H1 (cell line): ENCODE measurements at regions not wholly inside any gene's neighbourhood (a gene's known extent, or its start where the extent isn't known, plus 50 kb on each side); places are given as distances from the start of the nearest gene placed in this dataset.

Experiments
- CTCF ChIA-PET: fragments of 300-600 bp; sonication (Branson Sonifier 250); formaldehyde crosslinking; loops from one replicate; lab custom pipeline; 2021; ENCODE audit not compliant: partially characterized antibody; lab: Charles Lee
- POLR2A ChIA-PET: fragments of 300-600 bp; sonication (Branson Sonifier 250); formaldehyde crosslinking; loops from one replicate; lab custom pipeline; 2021; ENCODE audit warnings: inconsistent platforms; ENCODE audit not compliant: partially characterized antibody; lab: Charles Lee
- DNase-seq, 2 experiments: peaks; one replicate each; pipeline versions ENCODE4 v3.0.0 to v3.0.0-alpha.2; 2010 to 2022; ENCODE audit warnings: low spot score in 2 of 2, low read depth in 1 of 2, mixed read lengths in 1 of 2
- FAIRE-seq: peaks from 2 replicates; lab custom pipeline; 2011; peaks lifted over from hg19 to GRCh38; lab: Jason Lieb, UNC
- H2AFZ ChIP-seq: 2 replicates; pipeline ENCODE4 v1.8.1; 2012; ENCODE audit warnings: low read length, inconsistent platforms
- H2AK5ac ChIP-seq: 2 replicates; pipeline ENCODE4 v1.6.1; 2013; ENCODE audit warnings: low read depth, low read length
- H2BK120ac ChIP-seq: replicated peaks from 2 replicates; pipeline ENCODE3; 2013; ENCODE audit warnings: low read depth, low read length, inconsistent platforms
- H2BK12ac ChIP-seq: 2 replicates; pipeline ENCODE4 v1.6.1; 2013; ENCODE audit warnings: low read depth, low read length
- H2BK15ac ChIP-seq: 2 replicates; pipeline ENCODE4 v1.6.1; 2013; ENCODE audit warnings: low read length
- H2BK20ac ChIP-seq: 2 replicates; pipeline ENCODE4 v1.6.1; 2013; ENCODE audit warnings: low read length
- H2BK5ac ChIP-seq: 2 replicates; pipeline ENCODE4 v1.6.1; 2013; ENCODE audit warnings: low read depth, low read length
- H3K14ac ChIP-seq: 2 replicates; pipeline ENCODE4 v1.6.1; 2013; ENCODE audit warnings: inconsistent platforms; ENCODE audit not compliant: insufficient read length
- H3K18ac ChIP-seq: 2 replicates; pipeline ENCODE4 v1.6.1; 2013; ENCODE audit warnings: low read length; ENCODE audit errors: extremely low read depth
- H3K23ac ChIP-seq: 2 replicates; pipeline ENCODE4 v1.6.1; 2013; ENCODE audit warnings: inconsistent platforms; ENCODE audit not compliant: insufficient read length
- H3K23me2 ChIP-seq: 2 replicates; pipeline ENCODE4 v1.6.1; 2013; ENCODE audit warnings: low read depth, low read length
- H3K27ac ChIP-seq: 2 replicates; pipeline ENCODE4 v1.6.1; 2011; ENCODE audit warnings: low read depth, low read length, inconsistent platforms
- H3K27me3 ChIP-seq, 4 experiments: replicated peaks in 1 of 4; 1 replicate in 1 of 4; 2 replicates in 3 of 4; pipeline versions ENCODE4 v1.6.1 to v1.8.1; 2011 to 2013; ENCODE audit warnings: low read length in 3 of 4, mild to moderate bottlenecking in 3 of 4, inconsistent platforms in 2 of 4, mixed read lengths in 2 of 4, moderate library complexity in 1 of 4; ENCODE audit not compliant: control insufficient read depth in 3 of 4, insufficient read depth in 3 of 4; ENCODE audit errors: extremely low read depth in 1 of 4
- H3K36me3 ChIP-seq, 4 experiments: 2 replicates each; pipeline versions ENCODE4 v1.6.1 to v1.8.1; 2011 to 2013; ENCODE audit warnings: mild to moderate bottlenecking in 4 of 4, low read length in 3 of 4, moderate library complexity in 2 of 4, control low read depth in 1 of 4, inconsistent platforms in 1 of 4; ENCODE audit not compliant: insufficient read depth in 4 of 4, control insufficient read depth in 2 of 4
- H3K4ac ChIP-seq: replicated peaks from 2 replicates; pipeline ENCODE3; 2013; ENCODE audit warnings: low read length, low read depth, mixed read lengths, inconsistent platforms; ENCODE audit not compliant: insufficient read length
- H3K4me1 ChIP-seq, 4 experiments: replicated peaks in 1 of 4; 1 replicate in 1 of 4; 2 replicates in 3 of 4; pipeline versions ENCODE4 v1.6.1 to v1.8.1; 2011 to 2013; ENCODE audit warnings: low read length in 3 of 4, inconsistent platforms in 2 of 4, mixed read lengths in 1 of 4; ENCODE audit not compliant: insufficient read depth in 4 of 4, control insufficient read depth in 3 of 4
- H3K4me2 ChIP-seq, 2 experiments: 2 replicates each; pipeline versions ENCODE4 v1.6.1 to v1.8.1; 2011 to 2013; ENCODE audit warnings: low read depth in 2 of 2, low read length in 2 of 2, control low read depth in 1 of 2, inconsistent platforms in 1 of 2, mild to moderate bottlenecking in 1 of 2; ENCODE audit not compliant: insufficient read depth in 1 of 2
- H3K4me3 ChIP-seq, 4 experiments: fragments of 200-600, 300-600 bp in 1 of 4; sonication (generic), shearing (Covaris generic), sonication (Bioruptor Twin) in 1 of 4; 2 replicates each; pipeline versions ENCODE4 v1.5.1 to v1.8.1; 2011 to 2016; ENCODE audit warnings: low read length in 4 of 4, low read depth in 3 of 4, control low read depth in 2 of 4, inconsistent platforms in 2 of 4, mild to moderate bottlenecking in 2 of 4, mixed read lengths in 1 of 4, moderate library complexity in 1 of 4; ENCODE audit not compliant: insufficient read depth in 2 of 4; ENCODE audit errors: extremely low read depth in 1 of 4
- H3K56ac ChIP-seq: replicated peaks from 2 replicates; pipeline ENCODE3; 2013; ENCODE audit warnings: low read depth, mild to moderate bottlenecking, mixed read lengths, low read length, inconsistent platforms; ENCODE audit not compliant: insufficient read length
- H3K79me1 ChIP-seq: 2 replicates; pipeline ENCODE4 v1.6.1; 2013; ENCODE audit warnings: low read depth, low read length, control low read depth
- H3K79me2 ChIP-seq, 2 experiments: 2 replicates each; pipeline versions ENCODE4 v1.6.1 to v1.8.1; 2012 to 2013; ENCODE audit warnings: low read length in 2 of 2, mild to moderate bottlenecking in 2 of 2, inconsistent platforms in 1 of 2; ENCODE audit not compliant: insufficient read depth in 2 of 2, control insufficient read depth in 1 of 2
- H3K9ac ChIP-seq, 4 experiments: replicated peaks in 1 of 4; 1 replicate in 1 of 4; 2 replicates in 3 of 4; pipeline versions ENCODE4 v1.6.1 to v1.8.1; 2011 to 2013; ENCODE audit warnings: low read depth in 3 of 4, low read length in 3 of 4, control low read depth in 2 of 4, mild to moderate bottlenecking in 2 of 4, moderate library complexity in 2 of 4, inconsistent platforms in 1 of 4; ENCODE audit errors: extremely low read depth in 1 of 4
- H3K9me3 ChIP-seq, 2 experiments: 2 replicates each; pipeline versions ENCODE4 v1.6.1 to v1.8.1; 2012 to 2013; ENCODE audit warnings: mild to moderate bottlenecking in 2 of 2, moderate library complexity in 2 of 2, control low read depth in 1 of 2, inconsistent platforms in 1 of 2, low read depth in 1 of 2, low read length in 1 of 2, mixed read lengths in 1 of 2; ENCODE audit not compliant: insufficient read depth in 2 of 2
- H4K20me1 ChIP-seq, 2 experiments: replicated peaks in 1 of 2; 2 replicates each; pipeline versions ENCODE3 to v1.8.1; 2011 to 2013; ENCODE audit warnings: inconsistent platforms in 2 of 2, low read length in 2 of 2, mild to moderate bottlenecking in 1 of 2; ENCODE audit not compliant: insufficient read depth in 2 of 2, control insufficient read depth in 1 of 2
- H4K5ac ChIP-seq: 2 replicates; pipeline ENCODE4 v1.6.1; 2013; ENCODE audit warnings: low read length, low read depth, mixed read lengths, inconsistent platforms; ENCODE audit not compliant: insufficient read length
- H4K8ac ChIP-seq: 2 replicates; pipeline ENCODE4 v1.8.0; 2013; ENCODE audit warnings: mild to moderate bottlenecking, moderate library complexity, low read length, inconsistent platforms; ENCODE audit not compliant: insufficient read depth; ENCODE audit errors: extremely low read depth
- H4K91ac ChIP-seq: replicated peaks from 2 replicates; pipeline ENCODE3; 2013; ENCODE audit warnings: low read length, mixed read lengths, inconsistent platforms; ENCODE audit not compliant: insufficient read length
- CBX8 ChIP-seq: fragments of 300-800, 300-1000 bp; sonication (generic); IDR thresholded peaks from 2 replicates; pipeline ENCODE4 v1.7.1; 2016; ENCODE audit warnings: low read depth, low read length, borderline replicate concordance
- JUN ChIP-seq: IDR thresholded peaks from 2 replicates; pipeline ENCODE4 v1.6.1; 2011; ENCODE audit warnings: low read depth, mild to moderate bottlenecking, improper control_type of control experiment, low read length
- SAP30 ChIP-seq: fragments of 300-600 bp; sonication (generic); IDR thresholded peaks from 2 replicates; pipeline ENCODE4 v1.7.1; 2012; ENCODE audit warnings: low read length, moderate library complexity, mild to moderate bottlenecking, inconsistent platforms; ENCODE audit not compliant: insufficient read depth, insufficient replicate concordance
- SP1 ChIP-seq: IDR thresholded peaks from 2 replicates; pipeline ENCODE4 v1.6.1; 2011; ENCODE audit warnings: low read depth, low read length
- TEAD4 ChIP-seq: IDR thresholded peaks from 2 replicates; pipeline ENCODE4 v1.6.1; 2012; ENCODE audit warnings: low read depth, low read length, inconsistent platforms, mixed read lengths
- WGBS, 2 experiments: shearing (Covaris generic) in 1 of 2; methylation state at CpG; one replicate each; pipeline versions ENCODE4 v1.1.6 to v1.1.7; 2013 to 2015; ENCODE audit warnings: low lambda C conversion rate in 2 of 2, mixed read lengths in 2 of 2, inconsistent platforms in 1 of 2, low coverage in 1 of 2, missing lambda C conversion rate in 1 of 2; ENCODE audit not compliant: insufficient replicate concordance in 2 of 2, insufficient coverage in 1 of 2, insufficient read length in 1 of 2; ENCODE audit errors: extremely low coverage in 1 of 2, missing lambda C conversion rate in 1 of 2; 5-methylcytosine and 5-hydroxymethylcytosine counted together
- TF ChIP-seq, protein P1 (sequence below): IDR thresholded peaks from 2 replicates; pipeline ENCODE4 v1.6.1; 2011; ENCODE audit warnings: low read length, improper control_type of control experiment

DNA sequence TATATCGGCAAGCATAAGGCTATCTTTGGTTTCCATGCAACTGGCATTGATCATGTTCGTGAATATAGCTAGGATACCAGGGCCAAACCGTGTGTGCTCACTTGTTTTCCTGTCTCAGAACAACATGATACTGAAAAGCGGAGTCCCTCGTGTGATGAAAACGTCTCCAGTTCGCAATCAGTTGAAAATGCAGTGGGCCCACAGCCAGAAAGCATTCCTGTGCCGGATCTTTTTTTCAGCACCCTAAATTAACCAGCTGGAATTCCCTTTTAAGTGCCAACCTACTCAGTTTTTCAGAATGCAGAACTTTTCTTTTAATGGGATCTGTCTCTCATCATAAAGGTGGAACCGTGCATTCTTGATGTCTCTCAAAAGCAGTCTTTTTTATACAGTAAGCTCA lies 130.8 kb upstream of the FRG1 start:
- DNase-seq = no peak
- ChIA-PET CTCF (interaction anchor here (0.6 to 1.5 kb wide), 5 partner anchors 10 to 1770 kb away, joined by 3 to 8 read pairs (median 3); no protein-coding TSS in a partner anchor), POLR2A (no interaction called here)
- Histone ChIP-seq H2AK5ac (no peak overlapping the region), H3K4me2 (no peak overlapping the region), H3K4me1 (no peaks in the 10 kb centered on the region), H3K23me2 (no peaks in the 10 kb centered on the region), H3K14ac (no peak overlapping the region), H3K4me3 (no peak overlapping the region), H4K91ac (no peak overlapping the region), H2BK5ac (no peak overlapping the region), H2BK120ac (no peak overlapping the region), H3K27me3 (no peaks in the 10 kb centered on the region), H3K79me1 (no peaks in the 10 kb centered on the region), H2BK15ac (no peak overlapping the region), H3K18ac (no peak overlapping the region), H3K23ac (no peak overlapping the region), H2BK12ac (no peak overlapping the region), H3K9ac (no peak overlapping the region), H3K9me3 (peaks cover 3 to 4% of the 10 kb centered on the region in 2 experiments; a peak in 1 of 4 replicates), H3K27ac (no peak overlapping the region), H4K20me1 (no peaks in the 10 kb centered on the region), H4K5ac (no peak overlapping the region), H3K36me3 (no peaks in the 10 kb centered on the region), H3K56ac (no peak overlapping the region), H2BK20ac (no peak overlapping the region), H4K8ac (no peak overlapping the region), H3K4ac (no peak overlapping the region), H2AFZ (no peak overlapping the region), H3K79me2 (no peaks in the 10 kb centered on the region)
- 93% methylated on average over 9 of the region's 9 CpGs; no CpG with 5 or more reads in 1 of the 2 experiments for WGBS, 2 experiments
- no peak for FAIRE-seq
- TF ChIP-seq JUN (no peak), SP1 (no peak), CBX8 (no peak), SAP30 (no peak), TEAD4 (no peak)
- TF ChIP-seq, protein P1, sequence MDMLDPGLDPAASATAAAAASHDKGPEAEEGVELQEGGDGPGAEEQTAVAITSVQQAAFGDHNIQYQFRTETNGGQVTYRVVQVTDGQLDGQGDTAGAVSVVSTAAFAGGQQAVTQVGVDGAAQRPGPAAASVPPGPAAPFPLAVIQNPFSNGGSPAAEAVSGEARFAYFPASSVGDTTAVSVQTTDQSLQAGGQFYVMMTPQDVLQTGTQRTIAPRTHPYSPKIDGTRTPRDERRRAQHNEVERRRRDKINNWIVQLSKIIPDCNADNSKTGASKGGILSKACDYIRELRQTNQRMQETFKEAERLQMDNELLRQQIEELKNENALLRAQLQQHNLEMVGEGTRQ = no peak
